ENCODE measurements at regions not wholly inside any gene's neighbourhood (a gene's known extent, or its start where the extent isn't known, plus 50 kb on each side); places are given as distances from the start of the nearest gene placed in this dataset.

DNA sequence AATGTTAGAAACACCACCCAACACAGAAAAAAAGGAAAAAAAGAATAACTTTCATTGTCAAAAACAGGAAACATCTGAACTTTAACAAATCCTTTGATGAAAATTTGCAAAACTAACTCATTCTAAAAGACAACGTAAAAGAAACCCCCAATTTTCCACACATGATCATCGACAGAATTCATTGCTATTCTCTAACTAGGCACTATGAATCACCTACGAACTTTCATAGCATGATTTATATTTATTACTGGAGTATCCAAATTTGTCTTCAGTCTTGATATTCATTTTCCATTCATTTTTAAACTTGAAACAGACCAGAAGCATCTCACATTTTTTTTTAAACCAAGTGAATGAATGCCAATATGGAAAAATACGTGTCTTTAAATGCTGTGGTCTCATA lies 514.6 kb downstream of the TLE4 start:
- no peak for DNase-seq

DNA sequence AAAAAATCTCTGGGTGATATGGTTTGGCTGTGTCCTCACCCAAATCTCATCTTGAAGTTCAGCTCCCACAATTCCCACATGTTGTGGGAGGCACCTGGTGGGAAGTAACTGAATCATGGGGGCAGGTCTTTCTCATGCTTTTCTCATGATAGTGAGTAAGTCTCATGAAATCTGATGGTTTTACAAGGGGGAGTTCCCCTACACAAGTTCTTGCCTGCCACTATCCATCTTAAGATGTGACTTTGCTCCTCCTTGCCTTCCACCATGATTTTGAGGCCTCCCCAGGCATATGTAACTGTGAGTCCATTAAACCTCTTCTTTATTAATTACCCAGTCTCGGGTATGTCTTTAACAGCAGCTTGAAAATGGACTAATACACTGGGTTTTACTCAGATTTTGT lies 513.9 kb downstream of the TLE4 start:
- no peak for DNase-seq

DNA sequence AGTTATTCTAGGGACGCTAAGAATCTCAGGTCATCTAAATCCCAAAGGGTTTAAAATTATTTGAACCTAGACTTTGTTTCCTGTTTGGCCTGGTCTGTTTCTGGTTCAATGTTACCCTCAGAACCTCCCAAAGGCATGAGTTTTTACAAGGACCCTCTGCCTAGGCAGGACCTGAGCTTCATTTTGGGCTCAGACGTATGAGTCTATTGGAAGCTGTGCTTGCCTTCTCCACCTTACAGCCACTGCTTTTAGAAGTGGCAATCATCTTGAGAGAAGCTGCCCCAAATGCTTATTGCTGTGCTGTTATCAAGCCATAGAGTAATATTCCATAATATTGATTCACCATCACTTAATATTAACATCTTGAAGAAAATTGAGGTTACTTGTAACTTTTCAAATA lies 510.4 kb downstream of the TLE4 start:
- no peak for DNase-seq

DNA sequence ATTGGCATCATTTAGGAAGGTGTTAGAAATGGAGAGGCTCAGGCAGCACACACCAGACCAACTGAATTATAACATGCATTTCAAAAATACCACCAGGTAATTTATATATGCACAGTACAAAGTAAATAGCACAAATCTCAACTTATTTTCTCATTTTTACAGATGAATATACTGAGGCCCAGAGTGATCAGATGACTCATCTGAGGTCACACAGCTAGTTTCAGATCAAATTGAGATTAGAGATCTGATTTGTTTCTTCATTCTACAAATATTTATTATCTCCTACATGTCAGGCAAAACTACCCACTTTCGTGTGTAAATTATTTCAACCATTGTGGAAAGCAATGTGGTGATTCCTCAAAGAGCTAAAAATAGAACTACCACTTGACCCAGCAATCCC lies 507.1 kb downstream of the TLE4 start:
- no peak for DNase-seq

DNA sequence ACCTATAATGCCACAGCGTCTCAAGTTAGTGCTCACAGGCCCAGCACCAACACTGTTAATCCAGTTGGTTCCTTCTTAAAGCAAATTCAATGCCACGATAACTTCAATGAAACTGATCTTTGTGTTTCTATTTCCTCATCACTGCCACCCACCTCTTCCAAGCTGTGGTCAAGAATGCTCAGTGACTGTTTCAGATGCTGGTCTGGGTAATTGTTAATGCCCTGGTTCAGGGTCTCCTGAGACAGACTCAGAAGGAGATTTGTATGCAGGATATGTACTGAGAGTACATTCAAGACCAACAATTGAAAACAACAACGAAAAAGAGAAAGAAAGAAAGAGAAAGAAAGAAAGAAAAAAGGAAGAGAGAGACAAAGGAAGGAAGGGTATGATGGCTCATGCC lies 505.3 kb downstream of the TLE4 start:
- no peak for DNase-seq

DNA sequence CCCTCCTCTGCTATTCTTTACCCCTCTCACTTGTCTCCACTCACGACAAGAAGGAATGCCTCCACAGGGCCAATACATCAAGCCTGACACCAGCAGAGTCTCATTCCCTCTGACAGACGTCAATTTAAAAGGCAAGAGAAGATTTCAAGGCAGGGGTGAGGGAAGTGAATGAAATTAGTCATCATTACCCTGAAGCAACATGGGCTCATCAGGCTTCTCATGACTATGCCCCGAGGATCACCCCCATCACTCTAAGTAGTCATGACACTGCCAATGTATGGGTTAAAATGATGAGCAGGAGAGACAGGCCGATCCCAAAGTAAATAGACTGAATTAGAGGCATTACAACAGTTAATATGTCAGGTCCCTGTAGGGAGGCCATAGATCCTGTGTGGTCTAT lies 504.4 kb downstream of the TLE4 start:
- DNase-seq: no peak

DNA sequence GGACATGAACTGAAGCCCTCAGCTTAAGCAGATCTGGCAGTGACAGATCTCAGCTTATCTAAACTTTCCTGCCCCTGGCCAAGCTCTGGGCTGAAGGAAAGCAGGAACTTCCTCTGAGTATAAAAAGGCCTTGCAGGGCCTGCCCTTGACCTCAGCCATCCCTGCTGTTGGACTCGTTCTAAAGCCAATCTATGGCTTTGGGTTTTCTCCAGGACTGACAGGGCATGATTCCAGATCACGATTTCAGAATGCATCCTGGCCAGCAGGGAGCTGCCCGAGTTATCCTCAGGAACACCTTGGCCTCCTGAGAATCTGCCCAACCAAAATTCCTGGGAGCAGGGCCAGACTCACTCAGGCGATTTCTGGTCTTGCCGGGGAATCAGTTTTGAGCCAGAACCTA lies 502.7 kb downstream of the TLE4 start:
- no peak for DNase-seq

DNA sequence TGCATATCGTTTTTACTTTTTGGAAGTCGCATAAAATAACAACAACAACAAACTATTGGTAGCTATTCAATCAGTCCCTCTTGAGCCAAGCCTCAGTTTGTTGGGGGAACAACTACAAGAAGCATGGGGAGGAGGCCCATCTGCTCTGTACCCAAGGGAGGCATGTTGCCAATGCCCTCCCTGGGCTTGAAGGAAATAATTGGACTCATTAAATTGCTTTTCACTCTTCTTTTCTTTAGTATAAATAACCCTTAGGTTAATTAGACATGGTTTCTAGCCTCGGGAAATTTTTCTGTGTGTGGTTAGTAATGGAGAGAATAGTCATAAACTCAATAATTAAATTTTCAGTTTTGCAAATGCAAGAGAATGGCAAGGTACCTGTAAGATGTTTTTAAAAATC lies 500.7 kb downstream of the TLE4 start:
- no peak for DNase-seq

DNA sequence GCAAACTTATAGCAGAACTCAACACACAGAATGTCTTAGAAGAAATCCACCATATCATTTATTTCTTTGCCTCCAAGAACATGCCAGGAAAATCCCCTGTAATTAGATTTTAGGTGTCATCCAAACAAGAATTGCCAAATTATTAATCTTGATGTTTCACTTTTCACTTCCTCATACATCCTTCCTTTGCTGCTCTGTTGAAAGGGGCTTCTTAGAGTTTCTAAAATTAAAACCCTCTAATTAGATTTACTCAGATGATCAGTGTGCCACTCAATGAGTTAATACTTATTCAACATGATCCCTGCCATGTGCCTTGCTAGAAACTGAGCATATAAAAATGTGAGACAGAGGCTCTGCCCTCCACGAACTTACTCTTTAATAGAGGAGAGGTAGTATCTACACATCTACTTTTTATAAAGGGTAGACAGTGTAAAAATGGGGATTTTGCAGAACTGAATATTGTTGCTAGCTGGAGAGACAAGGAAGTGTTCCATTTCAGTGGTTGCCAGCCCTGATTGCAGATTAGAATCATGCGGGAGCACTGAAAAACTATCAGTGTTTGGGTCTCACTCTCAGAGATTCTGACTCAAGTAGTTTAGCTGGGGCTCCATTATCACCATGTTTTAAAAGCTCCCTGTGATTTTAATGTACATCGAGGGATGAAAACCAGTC lies 498.4 kb downstream of the TLE4 start:
- DNase-seq: no peak

DNA sequence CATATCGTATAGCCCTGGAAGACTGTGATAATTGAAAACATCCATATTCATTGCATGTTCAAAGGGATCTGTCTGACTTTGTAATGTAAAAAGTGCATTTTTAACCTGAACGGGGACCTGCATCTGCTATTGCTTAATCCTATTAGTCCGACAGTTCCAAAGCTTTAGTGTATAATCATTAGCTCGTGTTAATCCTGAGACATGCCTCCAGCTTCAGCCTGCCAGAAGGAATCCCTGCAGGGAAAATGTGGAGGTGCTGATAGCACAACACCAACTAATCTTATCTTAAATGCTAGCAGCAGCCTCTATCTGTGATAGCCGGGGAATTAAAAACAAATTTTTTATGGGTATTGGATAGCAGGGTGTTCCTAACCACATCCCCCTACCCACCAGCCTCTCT lies 495.2 kb downstream of the TLE4 start:
- no peak for DNase-seq

DNA sequence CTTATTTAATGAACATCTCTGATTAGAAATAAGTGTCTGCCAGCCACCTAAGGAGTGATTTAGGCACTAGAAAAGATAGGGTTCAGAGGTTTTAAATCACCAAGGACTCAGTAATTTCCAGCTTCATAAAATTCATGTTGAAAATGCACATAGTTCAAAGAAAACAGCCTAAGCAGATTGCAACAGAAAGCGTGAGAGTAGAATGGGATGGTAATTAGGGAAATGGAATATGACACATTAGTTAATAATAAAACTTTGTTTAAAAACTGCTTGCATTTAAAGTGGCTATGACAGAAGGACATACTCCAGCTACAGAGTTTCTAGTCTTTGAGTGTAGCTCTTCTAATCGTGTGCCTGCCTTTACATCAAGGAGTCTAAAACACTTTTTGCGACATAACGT lies 490.8 kb downstream of the TLE4 start:
- no peak for DNase-seq

DNA sequence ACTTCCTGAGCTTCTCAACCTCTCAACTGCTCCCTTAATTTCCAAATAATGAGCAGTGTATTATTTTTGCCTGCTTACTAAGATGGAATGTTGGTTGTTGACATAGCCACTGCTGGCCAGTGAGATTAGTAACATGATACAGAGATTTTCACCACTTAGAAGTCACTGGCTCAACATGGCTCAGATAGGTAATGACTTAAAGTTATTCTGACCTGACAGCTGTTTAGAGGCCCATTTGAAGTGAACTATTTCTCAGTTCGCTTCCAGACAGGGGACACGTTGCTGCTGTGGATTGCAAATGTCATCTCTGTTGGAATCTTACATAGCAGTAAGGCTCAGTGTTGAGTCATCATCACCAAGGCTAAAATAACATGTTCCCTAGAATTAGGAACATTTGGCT lies 490.2 kb downstream of the TLE4 start:
- DNase-seq: no peak

DNA sequence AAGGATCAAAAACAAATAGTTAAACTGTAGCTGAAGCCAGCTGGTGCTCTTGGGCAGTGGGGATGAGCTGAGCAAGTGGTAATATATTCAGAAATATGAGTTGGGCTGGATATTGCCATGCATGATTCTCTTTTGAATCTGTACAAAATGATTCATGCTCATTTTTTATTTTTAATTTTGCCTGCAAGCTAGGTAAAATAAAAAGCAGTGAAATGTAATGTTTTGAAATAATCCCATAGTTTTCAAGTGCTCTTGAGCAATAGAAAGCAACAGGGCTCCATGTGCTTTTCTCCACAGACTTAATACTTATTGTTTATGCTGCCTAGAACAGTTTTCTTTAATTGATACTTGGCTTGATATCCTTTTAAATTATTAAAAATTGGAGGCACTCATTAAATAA lies 489.3 kb downstream of the TLE4 start:
- DNase-seq: no peak

DNA sequence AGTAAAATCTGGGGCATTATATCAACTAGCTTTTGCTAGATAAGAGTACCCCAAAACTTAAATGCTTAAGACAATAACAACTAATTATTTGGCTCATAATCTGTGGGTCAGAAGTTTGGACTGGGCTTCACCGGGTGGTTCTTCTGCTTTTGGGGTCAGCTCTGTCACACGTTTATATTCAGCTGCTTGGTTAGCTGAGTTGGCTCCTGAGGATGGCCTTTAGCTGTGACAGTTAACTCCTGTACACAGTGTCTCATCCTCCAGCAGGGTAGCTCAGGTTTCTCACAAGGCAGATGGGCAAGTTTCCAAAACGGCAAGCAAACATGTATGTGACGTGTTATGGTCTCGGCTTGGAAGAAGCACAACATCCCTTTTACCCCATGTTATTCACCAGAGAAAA lies 488.2 kb downstream of the TLE4 start:
- DNase-seq: no peak

DNA sequence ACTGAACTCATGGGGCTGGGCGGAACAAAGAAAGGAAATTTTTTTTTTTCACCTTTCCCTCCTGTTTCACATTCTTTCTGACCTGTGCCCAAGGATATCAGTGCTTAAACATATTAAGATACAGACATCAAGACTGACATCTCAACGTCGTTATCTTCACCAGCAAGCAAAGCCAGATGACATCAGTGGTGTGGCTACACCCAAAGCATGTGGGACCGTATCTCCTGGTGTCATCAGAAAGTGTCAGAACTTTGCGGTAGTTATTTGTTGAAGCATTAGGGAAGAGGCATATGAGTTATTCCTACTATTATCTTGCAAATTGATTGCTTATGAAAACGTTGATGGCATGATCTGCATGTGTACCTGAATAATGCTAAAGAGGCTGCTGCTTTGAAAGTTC lies 487.4 kb downstream of the TLE4 start:
- no peak for DNase-seq

DNA sequence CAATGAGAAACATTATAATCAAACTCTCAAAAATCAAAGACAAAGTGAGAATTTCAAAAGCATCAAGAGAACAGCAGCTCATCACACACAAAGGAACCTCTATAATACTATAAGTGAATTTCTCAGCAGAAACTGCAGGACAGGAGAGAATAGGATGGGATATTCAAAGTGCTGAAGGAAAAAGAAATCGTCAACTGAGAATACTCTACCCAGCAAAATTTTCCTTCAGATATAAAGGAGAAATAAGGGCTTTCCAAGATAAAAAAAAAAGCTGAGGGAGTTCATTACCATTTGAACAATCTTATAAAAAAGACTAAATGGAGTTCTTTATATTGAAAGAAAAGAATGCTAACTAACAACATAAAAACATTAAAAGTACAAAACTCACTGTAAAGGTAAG lies 481.1 kb downstream of the TLE4 start:
- DNase-seq: no peak

DNA sequence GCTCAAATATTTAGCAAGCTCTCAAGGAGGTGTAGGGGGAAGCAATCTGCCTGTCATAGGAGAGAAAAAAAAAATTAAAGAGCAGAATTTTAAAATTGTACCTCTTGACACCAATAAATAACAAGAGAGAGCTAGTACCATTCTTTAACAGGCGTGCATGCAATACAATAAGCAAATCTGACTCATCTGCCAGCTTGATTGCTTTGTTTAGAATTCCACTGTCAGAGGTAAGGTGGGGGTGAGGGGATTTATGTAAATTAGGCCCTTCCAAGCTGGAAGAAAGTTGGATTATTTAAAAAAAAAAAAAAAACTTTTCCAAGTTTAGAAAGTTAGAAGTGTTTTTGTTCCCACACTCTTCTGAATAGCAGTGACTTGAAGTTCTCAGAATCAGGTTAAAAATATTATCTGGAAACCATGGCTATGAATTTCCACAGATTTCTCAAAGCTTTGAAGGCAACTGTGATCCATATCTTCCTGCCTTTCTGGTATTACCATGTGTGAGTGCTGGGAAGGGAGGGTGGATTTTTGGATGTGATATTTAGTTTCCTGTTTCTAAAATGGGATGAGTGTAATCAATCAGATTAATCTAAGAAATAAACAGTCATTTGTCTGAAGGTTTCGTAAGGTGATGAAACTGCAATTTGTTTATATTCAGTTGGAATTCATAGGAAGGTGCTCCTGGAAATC lies 477.5 kb downstream of the TLE4 start:
- DNase-seq: no peak

DNA sequence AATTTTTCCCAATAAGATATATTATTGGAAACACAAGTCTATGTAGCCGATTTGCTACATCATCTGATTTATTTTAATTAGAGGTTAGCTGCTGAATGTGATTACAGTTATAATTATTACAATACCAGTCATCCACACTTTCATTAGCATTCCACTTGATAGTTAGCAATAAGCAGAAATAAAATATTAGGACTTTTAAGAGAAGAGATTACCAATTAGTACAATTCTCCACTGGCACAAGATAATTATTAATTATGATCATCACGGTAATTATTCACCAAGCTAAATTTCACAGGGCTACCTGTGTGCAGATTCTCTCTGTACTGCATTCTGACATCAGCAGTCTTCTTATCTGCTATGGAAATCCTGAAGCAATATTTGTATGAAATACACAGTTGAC lies 474.7 kb downstream of the TLE4 start:
- no peak for DNase-seq

DNA sequence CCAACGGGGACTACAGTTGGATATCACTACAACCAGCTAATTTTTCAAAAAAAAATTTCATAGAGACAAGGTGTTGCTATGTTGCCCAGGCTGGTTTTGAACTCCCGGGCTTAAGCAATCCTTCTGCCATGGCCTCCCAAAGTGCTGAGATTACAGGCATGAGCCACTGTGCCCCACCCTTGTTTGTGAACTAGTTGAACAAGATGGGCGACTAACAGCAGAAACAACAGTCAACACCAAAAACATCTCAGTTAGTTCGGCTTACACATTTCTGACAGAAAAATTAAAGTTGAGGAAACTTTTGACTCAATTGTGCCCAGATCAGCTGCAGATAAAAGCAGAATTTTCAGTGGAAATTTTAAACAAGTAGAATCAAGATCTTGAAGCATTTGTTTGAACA lies 470.1 kb downstream of the TLE4 start:
- DNase-seq: no peak

DNA sequence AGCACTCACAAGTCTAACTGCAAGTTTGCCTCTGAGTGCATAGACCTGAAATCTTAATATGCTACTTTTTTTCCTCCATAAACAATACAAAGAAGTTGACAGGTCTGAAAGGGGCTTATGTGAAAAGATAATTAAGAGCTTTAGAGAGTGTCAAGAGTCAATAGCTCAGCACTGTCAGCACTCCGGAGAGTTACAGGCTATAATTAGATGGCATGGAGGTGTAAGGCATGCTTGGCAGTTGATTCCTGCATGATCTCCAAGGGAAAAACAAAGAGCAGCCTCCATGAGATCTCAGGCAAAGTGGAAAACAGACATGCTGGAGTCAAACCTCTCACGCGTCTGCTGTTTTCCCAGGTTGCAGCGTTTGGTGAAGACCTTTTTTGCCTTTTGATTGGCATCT lies 468.7 kb downstream of the TLE4 start:
- DNase-seq: no peak

DNA sequence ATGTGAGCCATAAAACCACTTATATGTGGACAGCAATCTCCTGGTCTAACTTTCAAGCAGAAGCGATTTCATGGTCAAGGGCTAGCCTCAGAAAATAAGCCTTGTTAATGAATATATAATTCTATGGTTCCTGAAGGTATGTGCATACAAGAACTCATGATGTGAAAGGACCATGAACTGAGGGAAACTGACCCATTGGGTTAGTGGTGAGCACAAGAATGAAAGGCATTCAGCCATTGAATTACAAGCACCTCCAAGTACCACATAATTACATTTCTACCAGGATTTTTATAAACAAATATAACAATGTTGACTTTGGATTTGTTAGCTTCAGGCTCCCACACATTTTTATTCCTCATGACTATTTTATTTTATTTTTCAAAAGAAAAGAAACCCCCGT lies 459.0 kb downstream of the TLE4 start:
- no peak for DNase-seq

DNA sequence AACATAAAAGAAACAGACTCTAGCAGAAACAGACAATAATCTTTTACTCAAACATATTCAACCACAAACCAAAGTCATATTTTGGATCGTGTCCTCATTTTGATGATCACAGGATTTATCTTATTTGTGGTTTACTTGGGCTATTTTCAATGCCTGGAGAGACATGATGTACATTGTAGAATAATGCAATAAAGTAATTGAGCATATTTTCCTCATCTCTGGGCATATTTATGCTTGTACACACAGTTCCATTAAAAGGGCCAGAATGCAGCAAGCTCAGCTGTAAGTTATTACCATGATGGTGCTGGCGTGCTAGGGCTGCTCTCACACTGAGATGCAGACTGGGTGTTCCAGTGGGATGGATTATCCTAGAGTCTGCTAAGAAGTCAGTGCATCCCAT lies 456.7 kb downstream of the TLE4 start:
- no peak for DNase-seq

DNA sequence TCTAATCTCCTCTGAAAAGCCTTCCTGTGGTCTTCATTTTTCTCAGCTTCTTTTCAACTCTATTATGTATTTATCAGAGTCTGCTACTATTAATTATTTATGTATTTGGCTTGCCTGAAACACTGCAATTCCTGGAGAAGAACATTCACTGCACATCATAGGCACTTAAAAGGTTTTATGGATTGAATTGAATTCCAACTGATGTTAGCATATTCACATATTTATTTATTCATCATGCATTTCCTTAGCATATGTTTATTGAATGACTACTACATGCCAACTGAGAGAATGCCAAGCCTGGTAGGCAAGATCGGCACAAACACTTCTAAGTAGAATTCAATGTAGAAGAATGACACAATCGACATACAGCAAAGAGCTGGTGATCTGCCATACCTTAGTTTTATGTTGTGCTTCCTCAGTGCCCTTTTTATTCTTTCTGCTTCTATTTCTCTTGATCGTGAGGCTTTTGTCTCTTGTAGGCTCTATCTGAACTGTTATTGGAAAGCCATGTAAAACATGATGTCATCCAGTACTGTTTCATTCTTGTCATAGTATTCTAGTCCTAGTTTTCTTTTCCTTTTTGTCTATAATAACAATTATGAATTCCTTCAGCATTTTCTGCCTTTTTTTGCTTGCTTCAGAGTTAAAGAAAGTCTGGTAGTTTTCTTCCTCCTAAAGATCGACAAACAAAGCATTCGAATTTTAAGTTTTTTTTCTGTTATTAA lies 454.2 kb downstream of the TLE4 start:
- DNase-seq: no peak

DNA sequence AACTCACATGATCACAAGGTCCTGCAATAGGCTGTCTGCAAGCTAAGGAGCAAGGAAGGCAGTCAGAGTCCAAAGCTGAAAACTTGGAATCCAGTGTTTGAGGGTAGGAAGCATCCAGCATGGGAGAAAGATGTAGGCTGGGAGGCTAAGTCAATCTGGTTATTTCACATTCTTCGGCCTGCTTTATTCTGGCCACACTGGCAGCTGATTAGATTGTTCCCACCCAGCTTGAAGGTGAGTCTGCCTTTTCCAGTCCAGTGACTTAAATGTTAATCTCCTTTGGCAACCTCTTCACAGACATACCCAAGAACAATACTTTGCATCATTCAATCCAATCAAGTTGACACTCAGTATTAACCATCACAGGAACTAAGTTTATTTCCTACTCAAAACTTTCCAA lies 453.4 kb downstream of the TLE4 start:
- no peak for DNase-seq

DNA sequence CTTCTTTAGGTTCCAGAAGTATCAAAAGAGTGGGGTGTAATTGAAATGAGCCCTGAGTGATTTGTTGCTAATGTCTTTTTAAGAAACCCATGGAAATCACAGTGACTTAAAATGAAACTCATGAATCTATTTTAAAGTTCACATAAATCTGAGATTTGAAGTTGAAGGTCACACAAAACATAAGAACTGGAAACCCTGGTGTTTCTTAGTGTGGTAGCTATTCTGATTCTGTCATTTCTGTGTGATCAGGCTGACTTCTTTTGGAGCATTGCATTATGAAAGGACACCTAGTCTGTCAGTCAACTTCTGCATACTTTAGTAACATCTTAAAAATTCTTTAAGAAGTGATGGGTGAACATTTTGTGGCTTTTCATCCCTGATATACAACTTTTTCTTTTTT lies 448.8 kb downstream of the TLE4 start:
- no peak for DNase-seq

Data from activated T-cell treated with anti-CD3 and anti-CD28 coated beads, Interleukin-2, amount 50 U/mL, for 1 hour (primary cell).